ENCODE measurements at regions not wholly inside any gene's neighbourhood (a gene's known extent, or its start where the extent isn't known, plus 50 kb on each side); places are given as distances from the start of the nearest gene placed in this dataset.

GRCh38 chr3:64890006-64890405 is 202.2 kb upstream of the ADAMTS9 start:
- no peak for TF ChIP-seq NFRKB (IDR thresholded peaks at IDR 0.05)
- TF ChIP-seq FOXA1 (IDR thresholded peaks at IDR 0.05), result no peak
- TF ChIP-seq FOXM1 (IDR thresholded peaks at IDR 0.05; ENCODE audit: borderline replicate concordance), result no peak
- TF ChIP-seq ZNF384 (IDR thresholded peaks at IDR 0.05), result no peak
- no peak for TF ChIP-seq LEF1 (IDR thresholded peaks at IDR 0.05; ENCODE audit: borderline replicate concordance)
- TF ChIP-seq SP1 (IDR thresholded peaks at IDR 0.05), result no peak
- TF ChIP-seq TARDBP (IDR thresholded peaks at IDR 0.05), result no peak
- no peak for TF ChIP-seq ELF4 (IDR thresholded peaks at IDR 0.05)
- no peak for TF ChIP-seq BHLHE40 (IDR thresholded peaks at IDR 0.05; ENCODE audit: borderline replicate concordance)
- TF ChIP-seq ARNT (IDR thresholded peaks at IDR 0.05), result no peak
- no peak for TF ChIP-seq CTBP1 (IDR thresholded peaks at IDR 0.05; ENCODE audit: borderline replicate concordance)
- TF ChIP-seq L3MBTL2 (conservative IDR thresholded peaks at IDR 0.05), result no peak

Measured in HEK293T (cell line).